Transverse colon (tissue), 4 donors: ENCODE measurements at regions not wholly inside any gene's neighbourhood (a gene's known extent, or its start where the extent isn't known, plus 50 kb on each side); places are given as distances from the start of the nearest gene placed in this dataset.

ENCODE experiments used
- DNase-seq: peaks from one replicate; pipeline ENCODE4 v3.0.0-alpha.2; 2019
- H3K27ac ChIP-seq, 4 donors: fragments of 200-600 bp; sonication (generic); 2 replicates each; pipeline ENCODE4 v1.5.1; 2016 to 2018; ENCODE audit warnings: inconsistent platforms in 4 of 4
- H3K27me3 ChIP-seq: fragments of 200-600 bp; sonication (generic); 2 replicates; pipeline ENCODE4 v1.5.1; 2017; ENCODE audit warnings: inconsistent platforms
- H3K36me3 ChIP-seq, 4 donors: fragments of 200-600 bp; sonication (generic); 2 replicates each; pipeline ENCODE4 v1.5.1; 2017 to 2019; ENCODE audit warnings: inconsistent platforms in 4 of 4
- H3K4me1 ChIP-seq, 4 donors: fragments of 200-600 bp; sonication (generic); 2 replicates each; pipeline ENCODE4 v1.5.1; 2017 to 2020; ENCODE audit warnings: inconsistent platforms in 4 of 4
- H3K4me3 ChIP-seq, 4 donors: fragments of 200-600 bp; sonication (generic); 1 replicate in 1 of 4; 2 replicates in 3 of 4; pipeline versions ENCODE4 v1.5.1 to v1.6.1; 2017 to 2019; ENCODE audit warnings: inconsistent platforms in 4 of 4
- H3K9me3 ChIP-seq, 2 donors: fragments of 200-600 bp; sonication (generic); 2 replicates each; pipeline ENCODE4 v1.5.1; 2017 to 2019; ENCODE audit warnings: inconsistent platforms in 2 of 2
- EP300 ChIP-seq: sonication (generic); formaldehyde crosslinking; IDR thresholded peaks from one replicate; pipeline ENCODE4 v1.6.1; 2017; ENCODE audit warnings: antibody characterized with exemption, low read depth
- POLR2A ChIP-seq: fragments of 450-650 bp; IDR thresholded peaks from one replicate; pipeline ENCODE4 v1.6.1; 2016; ENCODE audit warnings: antibody characterized with exemption, mild to moderate bottlenecking, moderate library complexity
- POLR2AphosphoS5 ChIP-seq, 3 donors: sonication (generic); formaldehyde crosslinking; IDR thresholded peaks; one replicate each; pipeline ENCODE4 v1.6.1; 2016; ENCODE audit warnings: antibody characterized with exemption in 3 of 3
- WGBS, 2 donors: methylation state at CpG; one replicate each; pipeline ENCODE4 v1.1.5; 2018; ENCODE audit warnings: low coverage in 1 of 2; 5-methylcytosine and 5-hydroxymethylcytosine counted together
- in situ Hi-C, 4 donors: fragments of 200-750 bp; cut with MboI; loops; one replicate each; pipeline versions ENCODE4 v1.15.0 to v1.15.1; 2017; ENCODE audit warnings: low sequenced_read_pairs in 3 of 4, low pct_ligation_motif_present in 1 of 4, low pct_unique_long_range_greater_than_20kb in 1 of 4
- intact Hi-C: fragments of 100-400 bp; cut with DNase I; formaldehyde crosslinking; loops from one replicate; pipeline ENCODE4 v1.15.1; 2023; ENCODE audit warnings: low total_unique reads
- TF ChIP-seq, protein P1 (sequence below), 5 experiments: fragments of 200-600 bp in 3 of 5; fragments of 450-650 bp in 2 of 5; sonication (generic) in 3 of 5; IDR thresholded peaks; 1 replicate in 2 of 5; 2 replicates in 3 of 5; pipeline ENCODE4 v1.5.1; 2016 to 2017; ENCODE audit warnings: antibody characterized with exemption in 5 of 5, inconsistent platforms in 3 of 5, mild to moderate bottlenecking in 2 of 5, moderate library complexity in 1 of 5

DNA sequence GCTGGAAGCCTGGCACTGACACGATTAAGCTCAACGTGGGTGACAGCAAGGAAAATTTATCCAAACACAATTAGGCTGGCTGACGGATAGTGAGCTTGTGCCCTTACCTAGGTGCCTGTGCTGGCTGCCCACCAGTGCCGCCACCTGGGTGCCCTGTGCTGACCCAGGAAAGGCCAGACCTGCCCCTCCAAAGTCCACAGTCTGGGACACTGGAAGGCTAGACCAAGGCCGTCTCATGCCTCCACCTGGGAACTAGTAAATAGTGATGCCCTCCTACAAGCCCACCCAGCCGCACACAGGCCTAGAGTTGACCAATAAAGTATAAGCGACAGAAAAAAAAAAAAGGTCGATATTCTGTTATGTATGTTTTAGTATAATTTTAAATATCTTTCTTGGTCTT, 142.6 kb upstream of the MCHR2 start:
- H3K9me3 ChIP-seq = no peaks in the 10 kb centered on the region
- H3K27ac ChIP-seq = no peak overlapping the region
- WGBS, 2 donors = 91 to 97% methylated on average over 5 to 8 of the region's 8 CpGs
- intact Hi-C loops (loop anchor here (2.0 kb wide), 1 partner anchor 42 kb away; no protein-coding TSS in a partner anchor), in situ Hi-C loops (no loop called here)
- DNase-seq = no peak
- TF ChIP-seq POLR2AphosphoS5 (IDR thresholded peaks at IDR 0.05) (no peak), EP300 (no peak), POLR2A (no peak)
- TF ChIP-seq, protein P1, sequence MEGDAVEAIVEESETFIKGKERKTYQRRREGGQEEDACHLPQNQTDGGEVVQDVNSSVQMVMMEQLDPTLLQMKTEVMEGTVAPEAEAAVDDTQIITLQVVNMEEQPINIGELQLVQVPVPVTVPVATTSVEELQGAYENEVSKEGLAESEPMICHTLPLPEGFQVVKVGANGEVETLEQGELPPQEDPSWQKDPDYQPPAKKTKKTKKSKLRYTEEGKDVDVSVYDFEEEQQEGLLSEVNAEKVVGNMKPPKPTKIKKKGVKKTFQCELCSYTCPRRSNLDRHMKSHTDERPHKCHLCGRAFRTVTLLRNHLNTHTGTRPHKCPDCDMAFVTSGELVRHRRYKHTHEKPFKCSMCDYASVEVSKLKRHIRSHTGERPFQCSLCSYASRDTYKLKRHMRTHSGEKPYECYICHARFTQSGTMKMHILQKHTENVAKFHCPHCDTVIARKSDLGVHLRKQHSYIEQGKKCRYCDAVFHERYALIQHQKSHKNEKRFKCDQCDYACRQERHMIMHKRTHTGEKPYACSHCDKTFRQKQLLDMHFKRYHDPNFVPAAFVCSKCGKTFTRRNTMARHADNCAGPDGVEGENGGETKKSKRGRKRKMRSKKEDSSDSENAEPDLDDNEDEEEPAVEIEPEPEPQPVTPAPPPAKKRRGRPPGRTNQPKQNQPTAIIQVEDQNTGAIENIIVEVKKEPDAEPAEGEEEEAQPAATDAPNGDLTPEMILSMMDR (IDR thresholded peaks at IDR 0.05) = no peak
- no peaks in the 10 kb centered on the region for H3K4me1 ChIP-seq
- no peak overlapping the region for H3K4me3 ChIP-seq
- H3K36me3 ChIP-seq = no peaks in the 10 kb centered on the region
- no peaks in the 10 kb centered on the region for H3K27me3 ChIP-seq

DNA sequence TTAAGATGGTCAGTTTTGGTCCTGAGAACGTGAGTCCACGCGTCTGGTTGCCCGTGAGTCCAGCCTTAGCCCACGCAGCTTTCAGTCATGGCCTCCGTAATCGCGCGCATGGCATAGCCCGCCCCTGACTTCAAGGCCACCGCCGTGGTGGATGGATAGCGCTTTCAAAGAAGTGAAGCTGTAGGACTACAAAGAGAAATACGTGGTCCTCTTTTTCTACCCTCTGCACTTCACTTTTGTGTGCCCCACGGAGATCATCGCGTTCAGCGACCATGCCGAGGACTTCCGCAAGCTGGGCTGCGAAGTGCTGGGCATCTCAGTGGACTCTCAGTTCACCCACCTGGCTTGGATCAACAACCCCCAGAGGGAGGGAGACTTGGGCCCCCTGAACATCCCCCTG, 142.0 kb upstream of the MCHR2 start:
- intact Hi-C loops = loop anchor here (2.0 kb wide), 1 partner anchor 43 kb away; no protein-coding TSS in a partner anchor
- 78 to 93% methylated on average over 7 to 21 of the region's 21 CpGs for WGBS, 2 donors
- TF ChIP-seq EP300 (no peak), POLR2A (no peak), POLR2AphosphoS5 (IDR thresholded peaks at IDR 0.05) (no peak)
- TF ChIP-seq, protein P1 (IDR thresholded peaks at IDR 0.05) = no peak

DNA sequence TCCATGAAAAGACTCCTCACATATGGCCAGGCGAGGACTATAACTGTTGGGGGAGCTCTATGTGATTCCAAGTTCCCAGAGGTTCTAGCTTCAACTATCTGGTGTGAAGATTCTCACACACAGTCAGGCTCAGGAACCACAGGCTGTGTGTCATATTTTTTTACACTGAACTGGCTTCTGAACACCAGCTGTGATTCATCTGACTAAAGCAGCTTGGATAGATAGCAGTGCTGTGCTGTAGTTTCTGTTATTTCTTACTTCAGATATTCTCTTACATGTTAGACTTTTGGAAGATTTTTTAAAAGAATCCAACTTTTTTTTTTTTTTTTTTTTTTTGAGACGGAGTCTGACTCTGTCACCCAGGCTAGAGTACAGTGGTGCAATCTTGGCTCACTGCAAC, 140.7 kb upstream of the MCHR2 start:
- Histone ChIP-seq H3K36me3 (no peaks in the 10 kb centered on the region), H3K4me3 (no peak overlapping the region), H3K4me1 (no peaks in the 10 kb centered on the region), H3K27ac (no peak overlapping the region), H3K9me3 (no peaks in the 10 kb centered on the region), H3K27me3 (no peaks in the 10 kb centered on the region)
- in situ Hi-C loops (no loop called here), intact Hi-C loops (no loop called here)
- 81% methylated on average over 2 of the region's 2 CpGs; no CpG with 5 or more reads in 1 of the 2 donors for WGBS, 2 donors
- no peak for DNase-seq
- TF ChIP-seq POLR2AphosphoS5 (IDR thresholded peaks at IDR 0.05) = no peak
- TF ChIP-seq, protein P1 (IDR thresholded peaks at IDR 0.05) = no peak
- TF ChIP-seq EP300 = no peak
- TF ChIP-seq POLR2A = no peak

More for the DNA sequence above, 142.0 kb upstream of the MCHR2 start:
- H3K27me3 ChIP-seq = no peaks in the 10 kb centered on the region
- H3K27ac ChIP-seq = no peak overlapping the region
- no peaks in the 10 kb centered on the region for H3K9me3 ChIP-seq
- H3K4me1 ChIP-seq = no peaks in the 10 kb centered on the region
- in situ Hi-C loops = no loop called here
- no peak overlapping the region for H3K4me3 ChIP-seq
- no peaks in the 10 kb centered on the region for H3K36me3 ChIP-seq
- no peak for DNase-seq

DNA sequence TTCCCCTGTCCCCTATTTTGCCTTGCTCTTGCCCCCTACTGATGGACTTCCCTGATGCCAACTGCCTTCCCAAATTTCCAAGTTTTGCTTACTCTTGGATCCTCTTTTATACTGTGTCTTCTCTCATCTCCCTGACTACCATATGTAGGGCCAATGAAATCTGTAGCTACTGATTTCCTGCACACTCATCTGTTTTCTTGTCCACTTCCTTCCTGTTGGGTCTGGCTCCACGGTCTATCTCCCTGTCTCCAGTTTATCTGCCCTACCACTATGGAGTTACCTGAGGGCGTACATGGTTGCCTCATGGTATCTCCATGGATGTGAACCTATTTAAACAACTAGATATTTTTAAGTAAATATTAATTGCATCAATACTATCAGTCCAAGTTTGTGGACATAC, 140.3 kb upstream of the MCHR2 start:
- TF ChIP-seq POLR2A = no peak
- no peak for TF ChIP-seq POLR2AphosphoS5 (IDR thresholded peaks at IDR 0.05)
- no peak for TF ChIP-seq EP300
- TF ChIP-seq, protein P1 (IDR thresholded peaks at IDR 0.05) = no peak
- no peaks in the 10 kb centered on the region for H3K9me3 ChIP-seq
- no peaks in the 10 kb centered on the region for H3K4me1 ChIP-seq
- WGBS, 2 donors = 63 to 86% methylated on average over 2 of the region's 2 CpGs
- DNase-seq = no peak
- H3K36me3 ChIP-seq = no peaks in the 10 kb centered on the region
- in situ Hi-C loops = no loop called here
- H3K27me3 ChIP-seq = no peaks in the 10 kb centered on the region
- intact Hi-C loops = no loop called here
- H3K4me3 ChIP-seq = no peak overlapping the region
- H3K27ac ChIP-seq = no peak overlapping the region
